COR-L47 (cell line): ENCODE measurements at regions not wholly inside any gene's neighbourhood (a gene's known extent, or its start where the extent isn't known, plus 50 kb on each side); places are given as distances from the start of the nearest gene placed in this dataset.

ENCODE experiments used
- DNase-seq: peaks from one replicate; lab custom pipeline; 2025; lab: John Stamatoyannopoulos, UW

GRCh38 chr1:8115031-8115768 is 89.1 kb upstream of the ERRFI1 start:
- no peak for DNase-seq

GRCh38 chr1:8113262-8114220 is 87.4 kb upstream of the ERRFI1 start:
- no peak for DNase-seq

GRCh38 chr1:8112611-8113261 is 86.6 kb upstream of the ERRFI1 start:
- no peak for DNase-seq

- no peak for DNase-seq
Measured at GRCh38 chr1:8111560-8111959, 85.5 kb upstream of the ERRFI1 start.

GRCh38 chr1:8109216-8109615 is 83.1 kb upstream of the ERRFI1 start:
- DNase-seq = no peak

GRCh38 chr1:8107897-8108296 is 81.8 kb upstream of the ERRFI1 start:
- DNase-seq = no peak

GRCh38 chr1:8104278-8105236 is 78.4 kb upstream of the ERRFI1 start:
- no peak for DNase-seq

- no peak for DNase-seq
Measured at GRCh38 chr1:8097908-8098307, 71.8 kb upstream of the ERRFI1 start.

- no peak for DNase-seq
Measured at GRCh38 chr1:8097077-8097799, 71.1 kb upstream of the ERRFI1 start.

GRCh38 chr1:8096105-8097011 is 70.2 kb upstream of the ERRFI1 start:
- no peak for DNase-seq

- no peak for DNase-seq
Measured at GRCh38 chr1:8095584-8095983, 69.5 kb upstream of the ERRFI1 start.

GRCh38 chr1:8094481-8095241 is 68.6 kb upstream of the ERRFI1 start:
- no peak for DNase-seq

- DNase-seq = no peak
Measured at GRCh38 chr1:8093221-8093980, 67.3 kb upstream of the ERRFI1 start.

GRCh38 chr1:8092657-8093056 is 66.5 kb upstream of the ERRFI1 start:
- DNase-seq = no peak

- DNase-seq = no peak
Measured at GRCh38 chr1:8091691-8092090, 65.6 kb upstream of the ERRFI1 start.

GRCh38 chr1:8090241-8090702 is 64.2 kb upstream of the ERRFI1 start:
- DNase-seq = no peak

- no peak for DNase-seq
Measured at GRCh38 chr1:8089535-8090228, 63.6 kb upstream of the ERRFI1 start.
